ENCODE measurements at regions not wholly inside any gene's neighbourhood (a gene's known extent, or its start where the extent isn't known, plus 50 kb on each side); places are given as distances from the start of the nearest gene placed in this dataset.

- Histone ChIP-seq H4K91ac (ENCODE audit: insufficient read depth, low read depth, low read length) (peak overlapping the region; percentile 67), H3K56ac (ENCODE audit: extremely low read depth, insufficient read depth, low read length) (no peak overlapping the region), H3K9me3 (ENCODE audit: control insufficient read depth, insufficient read depth, low read length) (no peaks in the 10 kb centered on the region), H4K8ac (ENCODE audit: low read depth in 2 of 2, low read length in 2 of 2) (peak overlapping the region; percentile 35 to 52; a peak in 1 of 4 replicates), H3K9ac (ENCODE audit: low read depth, low read length) (no peak overlapping the region), H3K27ac (ENCODE audit: insufficient read depth, low read length) (peak overlapping the region; percentile 22; the same call in 1 of the 2 replicates), H4K5ac (ENCODE audit: low read depth, low read length) (peak overlapping the region; percentile 30; the same call in 1 of the 2 replicates), H3K4ac (ENCODE audit: low read depth, low read length) (peak overlapping the region; percentile 93), H2BK120ac (ENCODE audit: low read depth, low read length) (peak overlapping the region; percentile 94), H3K79me1 (ENCODE audit: low read depth in 1 of 2, low read length in 2 of 2) (peaks cover 0 to 18% of the 10 kb centered on the region in 2 experiments; a peak in 3 of 4 replicates), H2AK9ac (replicated peaks; ENCODE audit: low read depth, low read length, poor library complexity) (peak overlapping the region; percentile 21), H3K4me3 (ENCODE audit: insufficient read depth, low read depth, low read length) (no peak overlapping the region), H3K18ac (ENCODE audit: low read depth, low read length) (peak overlapping the region; percentile 67; the same call in 1 of the 2 replicates), H3K36me3 (ENCODE audit: control insufficient read depth, insufficient read depth, low read length) (no peaks in the 10 kb centered on the region), H2AK5ac (ENCODE audit: low read depth, low read length) (peak overlapping the region; percentile 91), H2BK15ac (ENCODE audit: low read depth, low read length) (peak overlapping the region; percentile 89; the same call in 2 of the 3 replicates), H3K23ac (ENCODE audit: low read depth, low read length) (peak overlapping the region; percentile 84; the same call in 1 of the 2 replicates), H4K20me1 (ENCODE audit: insufficient read depth, low read length) (no peaks in the 10 kb centered on the region), H3K4me1 (ENCODE audit: control insufficient read depth, insufficient read depth, low read length) (peaks cover 24% of the 10 kb centered on the region), H3K27me3 (ENCODE audit: control insufficient read depth, insufficient read depth, low read length) (no peaks in the 10 kb centered on the region), H3K14ac (replicated peaks; ENCODE audit: low read depth, low read length) (peak overlapping the region; percentile 74), H2BK20ac (ENCODE audit: low read depth, low read length) (peak overlapping the region; percentile 91), H3K4me2 (ENCODE audit: low read depth, low read length) (peak overlapping the region; percentile 55; the same call in 1 of the 2 replicates), H2BK5ac (ENCODE audit: low read depth, low read length, poor library complexity, severe bottlenecking) (peak overlapping the region; percentile 89), H2AFZ (replicated peaks; ENCODE audit: low read length, poor library complexity) (peak overlapping the region; percentile 62), H3K9me1 (ENCODE audit: insufficient read depth, low read length) (peaks cover 30% of the 10 kb centered on the region)
- ChIA-PET CTCF (interaction anchor here (0.7 to 2.3 kb wide), 3 partner anchors 12 to 306 kb away, joined by 3 to 8 read pairs (median 3); no protein-coding TSS in a partner anchor), POLR2A (ENCODE audit: unreplicated experiment) (no interaction called here)
- TF ChIP-seq CEBPB (IDR thresholded peaks at IDR 0.05; ENCODE audit: low read depth, low read length), result peak; percentile 50
- TF ChIP-seq USF2 (IDR thresholded peaks at IDR 0.05; ENCODE audit: low read depth, low read length), result no peak
- peak; percentile 22 for ATAC-seq (ENCODE audit: low read depth)
- intact Hi-C loops (cut with micrococcal nuclease) (no loop called here), in situ Hi-C loops (cut with MboI; ENCODE audit: low sequenced_read_pairs) (no loop called here), dilution Hi-C loops (cut with HindIII; ENCODE audit: low sequenced_read_pairs, unreplicated experiment) (no loop called here)
- DNase-seq, result no peak
- no TSS peak for BruUV-seq (replicated peaks)
- WGBS, 2 experiments (ENCODE audit: extremely low coverage in 2 of 2, insufficient read length in 1 of 2), result no CpG with 5 or more reads among the region's 4 CpGs
Observed at GRCh38 chr3:38985981-38986380, 65.8 kb downstream of the SCN11A start.

Data from IMR-90 (cell line).